Cardiac muscle cell (in vitro differentiated cells and primary cell): ENCODE measurements at regions not wholly inside any gene's neighbourhood (a gene's known extent, or its start where the extent isn't known, plus 50 kb on each side); places are given as distances from the start of the nearest gene placed in this dataset.

ENCODE experiments used
- DNase-seq, 2 donors: peaks; one replicate each; pipeline versions ENCODE4 v3.0.0 to v3.0.0-alpha.2; 2010 to 2017; ENCODE audit warnings: low read depth in 1 of 2, low spot score in 1 of 2
- H3K27ac ChIP-seq: fragments of 200-600 bp; sonication (generic); 2 replicates; pipeline ENCODE4 v1.5.1; 2016
- H3K27me3 ChIP-seq: fragments of 200-600 bp; sonication (generic); 2 replicates; pipeline ENCODE4 v1.6.0; 2016; ENCODE audit warnings: control low read depth
- H3K36me3 ChIP-seq: fragments of 200-600 bp; sonication (generic); 2 replicates; pipeline ENCODE4 v1.5.1; 2016; ENCODE audit warnings: control low read depth
- H3K4me1 ChIP-seq: fragments of 200-600 bp; sonication (generic); 2 replicates; pipeline ENCODE4 v1.8.1; 2017; ENCODE audit warnings: low read depth, mild to moderate bottlenecking, mixed run types
- H3K4me3 ChIP-seq: fragments of 200-600 bp; sonication (generic); 2 replicates; pipeline ENCODE4 v1.5.1; 2016; ENCODE audit warnings: mild to moderate bottlenecking
- H3K9me3 ChIP-seq: fragments of 200-600 bp; sonication (generic); 2 replicates; pipeline ENCODE4 v1.5.1; 2017; ENCODE audit warnings: low read depth, mild to moderate bottlenecking, control low read depth
- CTCF ChIP-seq: IDR thresholded peaks from 2 replicates; pipeline ENCODE4 v1.5.1; 2012; ENCODE audit warnings: low read depth, mild to moderate bottlenecking, low read length

- TF ChIP-seq CTCF = no peak
- peaks cover 20% of the 10 kb centered on the region for H3K4me1 ChIP-seq
- DNase-seq = no peak
- H3K9me3 ChIP-seq = no peaks in the 10 kb centered on the region
- peak overlapping the region; percentile 35 for H3K27ac ChIP-seq
- no peaks in the 10 kb centered on the region for H3K27me3 ChIP-seq
- H3K36me3 ChIP-seq = no peaks in the 10 kb centered on the region
- H3K4me3 ChIP-seq = no peak overlapping the region
Measured at GRCh38 chr1:235021321-235021720, 107.3 kb downstream of the TOMM20 start.

- Histone ChIP-seq H3K4me1 (peaks cover 20% of the 10 kb centered on the region), H3K27ac (no peak overlapping the region), H3K36me3 (no peaks in the 10 kb centered on the region), H3K4me3 (no peak overlapping the region), H3K9me3 (no peaks in the 10 kb centered on the region), H3K27me3 (no peaks in the 10 kb centered on the region)
- TF ChIP-seq CTCF = no peak
- DNase-seq = no peak
Measured at GRCh38 chr1:235019961-235020360, 108.7 kb downstream of the TOMM20 start.

- no peak for TF ChIP-seq CTCF
- Histone ChIP-seq H3K27ac (no peak overlapping the region), H3K27me3 (no peaks in the 10 kb centered on the region), H3K4me3 (no peak overlapping the region), H3K36me3 (no peaks in the 10 kb centered on the region), H3K4me1 (peaks cover 20% of the 10 kb centered on the region), H3K9me3 (no peaks in the 10 kb centered on the region)
- DNase-seq = no peak
Measured at GRCh38 chr1:235019471-235019870, 109.2 kb downstream of the TOMM20 start.

- H3K27me3 ChIP-seq = no peaks in the 10 kb centered on the region
- H3K4me3 ChIP-seq = no peak overlapping the region
- no peak for DNase-seq
- H3K27ac ChIP-seq = no peak overlapping the region
- peaks cover 18% of the 10 kb centered on the region for H3K4me1 ChIP-seq
- H3K9me3 ChIP-seq = no peaks in the 10 kb centered on the region
- no peak for TF ChIP-seq CTCF
- no peaks in the 10 kb centered on the region for H3K36me3 ChIP-seq
Measured at GRCh38 chr1:235018720-235019444, 109.8 kb downstream of the TOMM20 start.

GRCh38 chr1:235018161-235018560, 110.5 kb downstream of the TOMM20 start:
- Histone ChIP-seq H3K36me3 (no peaks in the 10 kb centered on the region), H3K4me3 (no peak overlapping the region), H3K27me3 (no peaks in the 10 kb centered on the region), H3K4me1 (peaks cover 11% of the 10 kb centered on the region), H3K27ac (no peak overlapping the region), H3K9me3 (no peaks in the 10 kb centered on the region)
- DNase-seq = peak in 1 of 2 donors; percentile 96
- no peak for TF ChIP-seq CTCF
